ENCODE measurements at regions not wholly inside any gene's neighbourhood (a gene's known extent, or its start where the extent isn't known, plus 50 kb on each side); places are given as distances from the start of the nearest gene placed in this dataset.
"Not testable (repeated sequence)": the region's sequence is repeated elsewhere in the genome, so short reads cannot be mapped to it uniquely, and the experiment has no call there.

DNA sequence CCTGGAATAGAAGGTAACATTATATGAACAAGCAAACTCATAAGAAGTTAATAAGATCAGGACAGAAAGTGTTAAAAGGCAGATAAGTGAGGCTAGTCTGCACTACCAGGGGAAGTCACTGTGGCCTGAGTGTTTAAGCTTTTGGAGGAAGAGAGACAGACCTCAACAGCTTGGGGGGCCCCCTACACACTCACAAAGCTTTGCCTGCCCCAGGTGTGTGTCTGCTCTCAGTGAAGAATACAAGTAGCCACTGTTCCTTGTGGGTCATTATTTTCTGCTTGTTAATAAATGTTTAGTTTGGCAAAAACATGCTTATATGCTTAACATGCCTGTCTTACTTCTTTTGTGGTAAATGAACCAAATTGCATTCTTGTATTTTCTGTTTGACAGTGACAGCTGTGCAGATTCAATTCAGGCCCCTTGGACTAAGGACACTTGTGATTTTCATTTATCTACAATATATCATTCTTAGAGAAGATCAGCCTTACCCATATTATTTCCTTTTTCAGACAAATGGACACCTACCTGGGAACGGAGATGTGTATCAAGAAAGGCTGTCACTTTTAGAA is 50.7 kb upstream of the C12orf71 start:
- DNase-seq = no peak

DNA sequence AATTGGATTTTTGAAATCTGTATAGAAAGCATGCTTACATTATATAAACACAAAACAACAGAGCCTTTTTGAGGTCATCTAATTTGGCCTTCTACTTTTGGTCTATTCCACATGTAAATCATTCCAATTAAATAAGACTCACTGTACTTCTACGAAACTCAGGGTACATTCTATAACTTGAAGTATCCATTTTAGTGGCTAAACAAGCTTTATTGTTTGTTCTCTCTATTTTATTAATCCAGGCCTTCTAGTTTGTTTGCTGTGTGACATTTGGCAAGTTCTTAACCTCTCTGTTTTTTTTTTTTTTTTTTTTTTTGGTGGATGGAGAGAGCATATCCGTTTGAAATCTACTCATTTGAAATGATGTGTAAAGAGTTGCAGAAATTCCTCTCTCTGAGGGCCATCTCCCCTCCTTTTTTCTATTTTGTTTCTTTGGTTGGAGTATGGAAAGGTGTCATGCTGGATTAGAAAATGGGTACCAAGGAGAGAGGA is 58.1 kb upstream of the C12orf71 start:
- DNase-seq = no peak

DNA sequence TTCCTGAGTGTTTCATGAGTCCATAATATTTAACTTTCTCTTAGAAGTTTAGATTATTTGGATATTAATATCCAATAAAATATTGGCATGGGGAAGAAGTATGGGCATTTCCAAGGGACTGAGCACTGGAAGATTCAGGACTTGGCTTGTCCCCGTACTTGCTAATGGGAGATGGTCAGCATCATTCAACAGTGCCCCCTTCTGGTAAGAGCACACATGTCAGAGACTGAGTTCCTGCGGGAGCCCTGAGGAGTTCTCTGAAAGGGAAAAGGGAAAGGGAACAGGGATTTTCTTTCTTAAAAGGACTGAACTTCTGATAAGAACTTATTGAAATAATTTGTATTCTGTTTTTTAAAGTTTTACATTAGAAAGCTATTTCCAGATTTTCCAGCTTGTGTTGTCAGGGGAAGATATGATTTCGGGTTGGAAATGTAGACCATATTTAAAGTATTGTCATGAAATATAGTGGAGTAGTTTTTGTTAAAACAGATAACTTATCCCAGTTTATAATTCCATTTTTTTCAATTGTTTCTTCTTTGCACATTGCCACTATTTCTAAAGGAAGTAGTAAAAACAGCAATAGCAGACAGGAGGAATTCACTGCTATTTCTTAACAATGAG is 59.8 kb upstream of the C12orf71 start:
- peak; percentile 57 for DNase-seq

DNA sequence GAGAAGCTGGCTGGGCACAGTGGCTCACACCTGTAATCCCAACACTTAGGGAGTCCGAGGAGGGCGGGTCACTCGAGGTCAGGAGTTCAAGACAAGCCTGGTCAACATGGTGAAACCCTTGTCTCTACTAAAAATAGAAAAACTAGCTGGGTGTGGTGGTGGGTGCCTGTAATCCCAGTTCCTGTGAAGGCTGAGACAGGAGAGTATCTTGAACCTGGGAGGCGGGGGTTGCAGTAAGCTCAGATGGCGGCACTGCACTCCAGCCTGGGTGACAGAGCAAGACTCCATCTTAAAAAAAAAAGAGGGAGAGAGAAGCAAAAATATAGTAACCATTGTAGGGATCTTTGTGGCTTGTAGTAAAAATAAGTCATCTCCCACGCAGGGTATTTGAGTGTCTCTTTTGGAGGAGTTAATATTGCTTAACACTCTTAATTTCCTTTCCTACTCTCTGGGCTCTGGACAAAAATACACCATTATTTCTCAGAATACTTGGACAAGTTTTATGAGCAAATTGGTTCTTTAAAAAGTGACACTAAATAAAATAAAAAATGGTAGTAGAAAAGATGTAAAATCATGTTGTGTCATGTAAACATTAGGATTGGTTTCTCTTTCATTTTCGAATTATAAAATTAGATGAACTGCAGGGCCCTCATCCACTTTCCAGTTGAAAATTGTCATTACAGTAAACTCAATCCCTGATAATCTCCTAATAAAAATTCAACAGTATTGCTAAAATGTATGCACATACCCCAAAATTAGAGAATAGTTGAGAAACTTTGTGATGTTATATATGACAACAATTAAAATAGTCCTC is 61.1 kb upstream of the C12orf71 start:
- no peak for DNase-seq

DNA sequence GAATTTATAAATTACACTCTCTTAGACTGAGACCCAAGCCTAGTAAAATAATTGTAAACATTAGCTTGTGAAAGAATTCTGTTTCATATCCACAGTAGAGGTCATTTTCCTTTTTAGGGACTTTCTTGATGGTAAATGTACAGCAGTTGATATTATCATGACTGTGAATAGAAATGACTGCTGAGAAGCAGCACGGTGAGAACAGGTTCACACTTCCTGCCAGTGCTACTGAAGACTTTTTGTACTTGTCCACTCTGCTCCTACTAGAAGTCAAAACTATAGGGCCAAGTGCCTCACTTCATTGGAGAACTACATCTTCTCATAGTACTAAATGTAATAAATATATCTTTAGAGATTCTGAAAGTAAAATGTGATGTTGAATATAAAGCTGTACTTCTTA is 63.3 kb upstream of the C12orf71 start:
- not testable (repeated sequence) for DNase-seq

GRCh38 chr12:27148373-27148772 is 66.0 kb upstream of the C12orf71 start:
- DNase-seq = no peak

- no peak for DNase-seq
Measured at GRCh38 chr12:27148791-27149190, 66.4 kb upstream of the C12orf71 start.

GRCh38 chr12:27151479-27151878 is 69.1 kb upstream of the C12orf71 start:
- no peak for DNase-seq

DNA sequence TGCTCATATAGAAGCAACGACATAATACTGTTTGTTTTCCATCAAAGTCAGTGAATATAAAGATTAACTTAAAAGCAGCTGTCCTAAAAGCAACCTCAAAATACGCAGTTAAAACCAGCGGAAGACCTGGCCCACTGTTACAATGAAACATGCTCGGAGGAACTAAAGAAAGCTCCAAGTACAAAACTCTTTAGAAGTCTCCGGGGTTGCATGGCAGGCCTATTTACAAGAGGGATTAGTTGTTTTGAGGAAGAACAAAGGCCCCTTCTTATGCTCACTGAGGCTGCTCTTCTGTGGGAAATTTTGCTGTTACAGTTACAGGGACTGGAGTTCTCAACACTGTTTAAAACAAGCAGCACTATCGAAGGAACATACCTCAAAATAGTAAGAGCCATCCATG is 75.9 kb upstream of the C12orf71 start:
- DNase-seq = no peak

GRCh38 chr12:27161458-27162228 is 79.3 kb upstream of the C12orf71 start:
- DNase-seq = no peak

GRCh38 chr12:27162229-27162537 is 79.8 kb upstream of the C12orf71 start:
- no peak for DNase-seq

GRCh38 chr12:27163048-27163715 is 80.8 kb upstream of the C12orf71 start:
- no peak for DNase-seq

GRCh38 chr12:27163894-27164293 is 80.2 kb upstream of the STK38L start:
- DNase-seq = no peak

- no peak for DNase-seq
Measured at GRCh38 chr12:27164330-27165040, 79.6 kb upstream of the STK38L start.

GRCh38 chr12:27165958-27166357 is 78.1 kb upstream of the STK38L start:
- not testable (repeated sequence) for DNase-seq

GRCh38 chr12:27171494-27171893 is 72.6 kb upstream of the STK38L start:
- DNase-seq = not testable (repeated sequence)

- no peak for DNase-seq
Measured at GRCh38 chr12:27176765-27177164, 67.3 kb upstream of the STK38L start.

DNA sequence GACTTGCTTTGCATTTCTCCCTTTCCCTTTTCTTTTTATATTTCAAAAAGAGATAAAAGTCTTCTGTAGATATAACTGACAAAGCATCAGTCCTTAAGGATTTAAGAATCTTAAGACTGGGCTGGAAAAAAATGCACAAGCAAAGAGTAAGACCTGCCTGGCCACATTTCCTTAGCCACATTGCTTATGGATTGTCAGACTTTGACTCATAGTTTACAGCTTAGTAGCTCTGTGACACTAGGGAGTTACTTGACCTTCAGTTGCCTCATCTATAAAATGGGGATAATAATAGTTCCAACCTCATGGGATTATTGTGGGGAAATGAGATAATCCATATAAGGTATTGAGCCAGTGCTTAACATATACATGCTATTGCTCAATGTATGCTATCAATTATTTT is 66.4 kb upstream of the STK38L start:
- no peak for DNase-seq

DNA sequence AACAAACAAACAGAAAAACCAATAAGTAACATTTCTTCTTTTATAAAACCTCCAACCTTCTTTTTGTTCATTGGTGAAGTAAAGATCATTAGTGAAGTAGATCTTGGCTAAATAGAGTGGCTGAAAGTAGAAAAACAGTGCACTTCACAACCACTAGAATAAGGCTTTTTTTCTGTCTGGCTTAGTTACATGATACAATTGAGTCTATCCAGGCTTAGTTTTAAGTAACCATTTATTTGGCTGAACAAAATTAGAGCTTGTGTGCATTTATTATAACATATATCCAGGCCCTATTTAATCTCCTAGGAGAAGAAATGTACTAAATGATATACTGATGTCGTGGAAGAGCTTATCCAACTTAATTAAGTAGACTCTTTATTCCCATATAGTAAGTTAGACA is 65.8 kb upstream of the STK38L start:
- no peak for DNase-seq

DNA sequence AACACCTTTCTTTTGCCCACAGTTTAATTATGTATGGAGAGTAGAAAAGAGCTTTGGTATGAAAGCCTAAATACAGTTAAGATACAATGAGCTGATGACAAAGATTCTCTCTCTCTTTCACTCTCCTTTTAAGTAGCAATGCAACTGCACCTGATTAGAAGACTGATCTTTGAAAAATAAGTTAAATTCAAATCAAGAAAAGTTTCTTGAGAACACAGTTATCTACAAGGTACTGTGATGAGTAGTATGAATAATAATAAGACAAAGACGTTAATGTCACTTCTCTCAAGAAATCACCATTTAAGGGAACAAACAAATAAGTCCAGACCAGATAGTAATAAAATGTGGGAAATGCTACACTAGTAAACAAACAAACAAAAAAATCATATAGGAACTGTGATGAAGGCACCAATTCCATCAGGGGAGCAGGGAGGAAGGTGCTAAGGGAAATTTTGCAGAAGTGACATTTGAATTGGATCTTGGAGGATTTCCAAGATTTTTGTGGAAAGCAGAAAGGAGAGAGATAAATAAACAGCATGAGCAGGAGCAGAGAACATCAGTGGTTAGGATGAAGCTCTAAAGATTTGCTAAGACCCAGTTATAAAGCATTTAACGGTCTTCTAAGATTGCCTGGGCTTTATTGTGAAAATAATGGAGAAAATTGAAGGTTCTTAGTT is 65.2 kb upstream of the STK38L start:
- no peak for DNase-seq

Measured in muscle of arm (tissue), 1 donor.